Right forelimb (tissue), 1 donor: ENCODE measurements at regions not wholly inside any gene's neighbourhood (a gene's known extent, or its start where the extent isn't known, plus 50 kb on each side); places are given as distances from the start of the nearest gene placed in this dataset.
"Not testable (repeated sequence)": the region's sequence is repeated elsewhere in the genome, so short reads cannot be mapped to it uniquely, and the experiment has no call there.

ENCODE experiments used
- DNase-seq: peaks from one replicate; pipeline ENCODE4 v3.0.0-alpha.2; 2018

DNA sequence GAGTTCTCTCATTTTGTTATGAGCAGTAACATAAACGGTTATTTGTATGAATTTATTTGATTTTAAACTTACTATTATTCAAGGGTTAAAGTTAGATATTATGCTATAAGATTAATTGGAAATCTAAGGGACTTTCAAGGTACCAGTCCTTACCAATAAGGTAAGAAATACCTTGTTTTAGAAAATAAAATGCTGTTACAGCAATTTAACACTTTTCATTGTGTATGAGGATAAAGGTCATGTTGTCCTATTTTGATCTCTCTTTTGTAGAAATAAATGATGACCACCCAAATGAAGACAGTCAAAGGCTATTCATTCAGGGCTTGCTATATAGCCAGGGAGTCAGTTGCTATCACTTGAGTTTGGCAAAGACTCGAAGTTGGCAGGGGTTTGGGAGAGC lies 1185.9 kb upstream of the GOT2 start:
- no peak for DNase-seq

DNA sequence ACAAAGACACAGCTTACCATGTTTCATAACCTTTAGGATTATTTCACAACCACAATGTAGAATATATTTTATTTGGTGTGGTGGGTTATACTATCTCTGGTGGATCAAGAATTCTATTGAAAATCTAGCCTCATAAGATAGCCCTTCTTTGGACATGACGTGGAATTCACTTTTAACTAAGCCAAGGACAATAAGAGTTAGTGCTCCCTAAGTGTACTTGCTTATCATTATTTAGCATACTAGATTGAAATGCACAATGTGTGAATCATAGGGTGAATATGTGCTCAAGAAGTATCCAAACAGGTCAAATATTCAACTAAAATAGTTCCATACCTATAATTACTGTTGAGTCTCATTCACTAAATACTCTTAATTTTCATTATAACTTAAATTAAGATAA lies 1179.5 kb upstream of the GOT2 start:
- DNase-seq, result no peak

DNA sequence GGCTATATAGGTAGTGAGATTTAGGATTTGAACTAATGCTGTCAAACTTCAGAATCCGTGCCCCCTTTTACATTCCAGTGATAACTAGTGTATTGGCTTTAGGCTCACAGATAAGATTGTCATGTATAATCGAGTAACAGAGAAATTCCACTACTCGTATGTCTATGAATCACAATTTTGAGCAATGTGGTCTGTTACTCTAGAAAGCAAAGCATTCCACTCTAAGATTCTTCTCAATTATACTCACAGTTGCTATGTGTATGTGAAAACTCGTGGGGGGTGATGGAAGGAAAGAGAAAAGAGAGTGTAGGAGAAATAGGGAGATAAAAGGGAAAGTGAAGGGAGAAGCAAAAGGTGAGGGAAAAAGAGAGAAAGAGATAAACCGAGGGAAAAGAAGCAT lies 1175.1 kb upstream of the GOT2 start:
- no peak for DNase-seq

DNA sequence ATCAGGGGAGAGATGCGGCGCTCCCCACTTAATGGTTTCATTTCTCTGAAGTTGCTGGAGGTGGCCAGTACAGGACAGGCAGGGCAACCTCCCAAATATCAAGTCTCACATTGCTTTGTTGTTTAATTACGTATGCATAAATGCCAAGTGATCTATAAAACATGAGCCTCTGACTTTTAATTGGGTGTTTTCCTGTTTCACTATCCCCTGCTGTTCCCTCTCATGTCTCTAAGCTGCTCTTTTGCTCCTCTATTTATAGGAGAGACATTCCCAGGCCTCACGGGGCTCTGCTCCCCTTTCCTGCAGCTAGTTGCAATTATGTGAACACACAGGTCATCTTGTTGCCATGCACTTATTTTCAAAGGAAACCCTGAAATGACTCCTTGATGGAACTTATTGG lies 1173.5 kb upstream of the GOT2 start:
- no peak for DNase-seq

DNA sequence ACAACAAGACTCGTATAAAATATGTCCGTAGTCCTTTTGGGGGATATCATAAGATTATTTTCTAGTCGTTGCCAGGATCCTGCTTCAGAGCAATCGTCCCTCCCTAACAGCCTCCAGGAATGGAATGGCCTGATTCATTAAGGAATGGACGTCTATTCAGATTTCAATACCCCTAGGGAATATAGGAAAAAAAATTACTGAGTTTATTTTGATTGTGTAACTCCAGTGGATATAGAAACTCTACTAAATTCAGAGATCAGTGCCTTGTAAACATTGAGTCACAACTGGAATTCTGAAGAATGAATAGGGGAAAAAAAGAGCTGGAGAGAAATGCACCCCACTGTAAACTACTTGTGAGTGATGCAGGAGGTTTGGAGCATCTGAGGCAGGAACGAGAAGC lies 1171.5 kb upstream of the GOT2 start:
- no peak for DNase-seq

DNA sequence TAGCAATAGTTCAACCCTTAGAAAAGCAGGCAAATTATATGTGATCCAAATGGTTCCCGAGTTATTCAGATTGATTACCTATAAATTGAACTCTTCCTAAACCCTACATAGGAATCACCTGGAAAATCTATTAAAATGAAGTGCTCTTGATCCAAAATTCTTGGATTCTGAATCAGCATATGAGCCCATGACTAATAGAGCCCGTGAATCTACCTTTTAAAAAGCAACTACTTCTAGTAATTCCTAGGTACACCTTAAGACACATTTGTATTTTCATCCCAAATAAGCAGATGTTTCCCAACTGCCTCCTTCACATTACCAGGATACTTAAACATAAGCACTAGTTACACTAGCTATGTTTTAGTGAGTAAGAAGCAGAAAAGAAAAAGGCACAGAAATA lies 1171.0 kb upstream of the GOT2 start:
- no peak for DNase-seq

DNA sequence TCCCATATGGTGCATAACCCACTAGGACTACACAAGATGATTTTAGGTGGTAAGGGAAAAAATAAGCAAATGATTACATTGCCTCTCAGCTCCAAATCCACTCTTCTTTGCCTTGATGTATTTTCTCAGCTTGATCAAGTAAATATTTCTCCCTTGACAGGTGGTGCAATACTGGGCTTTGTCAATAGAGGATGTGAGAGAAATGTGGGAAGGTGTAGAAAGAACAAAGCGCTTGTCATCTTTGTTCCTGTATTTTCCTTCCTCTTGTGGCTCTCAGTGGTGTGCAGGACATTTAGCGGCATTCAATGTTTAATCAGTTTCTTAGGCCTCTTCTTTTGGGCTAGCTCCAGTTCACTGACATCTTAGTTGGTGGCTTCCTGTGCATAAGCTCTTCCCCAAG lies 1165.8 kb upstream of the GOT2 start:
- no peak for DNase-seq

DNA sequence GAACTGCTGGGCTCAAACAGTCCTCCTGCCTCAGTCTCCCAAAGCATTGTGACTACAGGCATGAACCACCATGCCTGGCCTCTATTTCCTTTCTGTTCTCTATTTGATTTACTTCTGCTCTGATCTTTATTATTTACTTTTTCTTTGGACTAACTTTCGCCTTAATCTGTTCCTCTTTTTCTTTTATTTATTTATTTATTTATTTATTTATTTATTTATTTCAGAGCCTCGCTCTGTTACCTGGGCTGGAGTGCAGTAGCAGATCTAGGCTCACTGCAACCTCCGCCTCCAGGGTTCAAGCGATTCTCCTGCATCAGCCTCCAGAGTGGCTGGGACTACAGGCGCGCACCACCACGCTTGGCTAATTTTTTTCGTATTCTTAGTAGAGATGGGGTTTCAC lies 1158.3 kb upstream of the GOT2 start:
- DNase-seq, result no peak

DNA sequence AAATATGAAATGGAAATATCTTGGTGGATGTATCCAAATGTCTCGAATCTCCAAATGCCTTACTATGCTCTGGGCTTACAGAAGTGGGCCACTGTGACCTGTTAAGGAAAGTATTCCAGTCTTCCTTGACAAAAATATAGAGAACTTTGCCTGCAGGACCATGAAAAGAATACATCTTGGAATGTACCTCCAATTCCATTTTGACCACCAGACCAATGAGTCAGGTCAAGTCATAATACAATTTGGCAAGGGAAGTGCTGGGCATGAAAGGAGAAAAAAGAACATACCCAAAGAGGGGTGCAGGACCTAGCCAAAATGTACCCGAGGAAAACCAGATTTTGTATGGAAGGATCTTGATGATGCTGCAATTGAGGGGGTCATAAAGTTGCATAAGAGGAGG lies 1153.7 kb upstream of the GOT2 start:
- DNase-seq, result no peak

DNA sequence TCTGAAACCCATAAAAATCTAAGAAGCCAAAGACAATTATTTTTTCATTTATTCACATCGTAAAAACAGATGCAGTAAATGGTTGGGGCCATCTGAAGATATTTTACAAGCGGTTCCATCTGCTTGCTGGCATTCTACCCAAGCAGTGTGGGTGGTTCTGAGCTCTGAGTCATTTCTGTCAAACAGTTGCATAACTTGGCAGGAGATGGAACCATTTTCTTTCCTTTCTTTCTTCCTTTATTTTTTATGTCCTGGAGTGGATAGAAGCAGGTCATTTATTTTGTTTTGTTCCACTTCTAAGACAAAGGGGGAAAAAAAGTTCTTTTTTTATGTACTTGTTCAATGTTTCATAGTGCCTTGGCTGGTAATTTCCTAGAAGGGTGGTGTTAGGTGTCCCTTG lies 1151.9 kb upstream of the GOT2 start:
- DNase-seq, result peak; percentile 82

DNA sequence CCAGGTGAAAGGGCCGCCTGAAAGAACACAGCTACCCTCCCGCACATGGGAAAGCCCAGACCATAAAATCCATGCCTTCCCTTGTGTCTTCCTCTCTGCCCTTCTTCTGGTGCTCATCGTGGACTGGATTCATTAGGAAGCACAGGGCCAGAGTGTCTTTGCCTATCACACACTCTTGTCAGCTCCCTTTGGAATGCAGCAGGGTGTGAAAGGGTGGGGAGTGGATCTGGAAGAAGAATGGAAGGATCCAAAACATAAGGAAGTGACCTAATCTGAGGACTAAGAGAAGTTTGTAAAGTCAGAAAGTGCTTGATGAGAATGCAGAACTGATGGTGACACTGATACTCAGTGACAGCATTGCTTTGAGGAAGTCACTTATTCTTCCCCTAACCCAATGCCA lies 1147.3 kb upstream of the GOT2 start:
- DNase-seq, result no peak

DNA sequence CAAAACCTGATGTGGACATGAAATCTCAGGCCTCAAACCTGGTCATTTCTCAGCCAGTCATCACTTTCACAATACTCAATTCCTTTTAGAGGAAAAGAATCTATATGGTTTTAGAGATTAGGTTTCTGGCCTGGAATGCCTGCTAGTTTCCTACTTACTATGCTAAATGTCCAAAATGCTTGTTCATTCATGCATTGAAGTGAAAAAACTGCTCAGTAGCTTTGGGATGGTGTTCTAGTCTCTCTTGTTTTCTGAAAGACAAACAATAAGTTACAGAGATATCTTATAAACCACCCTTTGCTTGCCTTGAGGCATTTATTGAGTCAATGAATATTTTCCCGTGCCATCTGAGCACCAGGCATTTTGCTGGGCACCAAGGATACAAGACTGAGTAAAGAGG lies 1146.5 kb upstream of the GOT2 start:
- no peak for DNase-seq

DNA sequence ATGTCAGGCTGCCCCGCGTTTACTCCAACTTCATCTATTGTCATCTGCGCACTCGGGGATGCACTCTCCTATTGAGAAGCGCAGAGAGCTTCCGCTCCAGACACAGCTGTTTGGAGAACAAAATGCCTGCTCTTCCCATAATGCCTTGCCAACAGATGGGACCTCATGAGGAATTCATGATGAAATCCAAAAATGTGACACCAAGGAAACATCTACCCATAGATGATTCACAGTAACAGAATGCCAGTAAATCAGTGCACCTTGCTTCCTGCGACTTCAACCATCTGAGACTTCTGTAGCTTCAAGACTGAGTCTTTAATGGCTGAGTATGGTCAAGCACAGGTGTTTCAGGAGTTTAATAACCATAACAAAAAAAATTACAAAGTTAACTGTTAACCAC lies 1144.9 kb upstream of the GOT2 start:
- no peak for DNase-seq

DNA sequence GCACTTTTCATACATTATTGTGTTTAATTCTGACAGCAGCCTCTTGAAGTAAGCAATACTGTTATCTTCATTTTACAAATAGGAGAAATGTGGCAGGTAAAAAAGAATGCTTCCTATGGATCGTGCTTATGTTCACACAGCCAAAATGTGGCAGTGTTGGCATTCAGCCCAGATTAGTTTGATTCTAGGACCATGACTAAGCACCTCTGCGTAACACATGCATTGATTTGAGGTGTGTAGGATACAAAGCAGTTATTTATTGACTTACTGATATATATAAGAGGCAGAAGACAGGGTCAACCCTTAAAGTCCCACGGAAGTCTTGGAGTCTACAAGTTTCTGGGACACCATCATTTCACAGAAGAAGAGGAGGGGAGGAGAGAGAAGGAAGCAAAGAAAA lies 1144.4 kb upstream of the GOT2 start:
- DNase-seq, result no peak

DNA sequence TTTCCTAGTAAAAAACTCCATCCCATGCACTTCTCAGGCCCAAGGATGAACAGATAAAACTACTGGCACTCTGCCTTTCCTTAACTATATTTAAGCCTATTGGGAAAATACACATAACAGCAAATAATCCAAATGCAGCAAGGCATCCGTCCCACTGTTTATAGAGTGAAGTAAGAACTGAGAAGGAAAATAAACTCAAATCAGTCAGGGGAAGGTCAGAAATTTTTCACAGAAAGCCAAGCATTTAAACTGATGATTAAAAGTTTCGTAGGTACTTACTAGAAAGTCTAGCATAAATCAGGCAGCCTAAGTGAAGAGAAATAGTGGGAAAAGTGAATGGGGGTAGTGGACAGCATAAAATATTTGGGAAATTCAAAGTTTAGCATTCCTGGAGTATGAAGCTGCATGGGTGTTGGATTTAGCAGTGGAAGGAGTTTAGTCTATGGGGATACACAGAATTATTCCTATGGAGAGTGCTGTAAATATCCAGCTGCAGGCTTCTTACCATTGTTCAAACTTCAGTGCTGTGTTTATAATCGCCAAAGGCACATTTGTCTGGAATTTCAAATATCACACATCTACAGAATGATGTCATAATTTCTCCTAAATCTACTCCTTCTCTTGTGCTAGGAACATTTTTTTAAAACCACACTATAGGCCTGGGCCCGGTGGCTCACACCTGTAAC lies 1131.0 kb upstream of the GOT2 start:
- DNase-seq, result no peak

DNA sequence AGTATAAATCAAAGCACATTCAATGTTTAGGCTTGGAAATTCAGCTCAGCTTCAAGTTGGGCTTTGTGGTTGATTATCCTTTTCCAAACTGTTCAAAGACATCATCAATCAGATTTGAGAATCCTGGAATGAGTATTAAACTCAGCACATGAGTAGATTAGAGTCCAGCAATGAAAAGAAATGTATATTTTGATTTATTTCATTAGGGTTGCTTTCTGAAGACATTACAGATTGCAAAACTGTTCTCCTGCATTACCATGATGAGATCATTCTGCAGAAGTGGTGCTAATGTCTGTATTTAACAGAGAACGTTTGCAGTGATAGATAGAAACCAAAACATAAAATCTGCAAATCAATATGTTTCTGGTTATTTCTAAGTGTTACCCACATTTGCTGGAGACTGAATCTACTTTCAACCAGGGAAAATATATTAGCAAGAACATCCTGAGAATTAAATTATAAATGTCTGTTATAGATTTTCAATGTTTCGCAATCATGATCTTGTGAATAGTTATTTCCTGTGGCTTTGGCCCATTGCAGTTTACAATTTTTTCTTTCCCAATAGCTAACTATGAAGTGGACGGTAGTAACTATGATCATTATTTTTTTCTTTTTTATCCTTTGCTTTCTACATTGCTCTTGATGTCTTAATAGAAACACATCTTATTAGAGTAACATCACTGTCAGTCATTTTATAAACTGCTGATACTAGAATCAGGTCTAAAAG lies 1125.7 kb upstream of the GOT2 start:
- no peak for DNase-seq

DNA sequence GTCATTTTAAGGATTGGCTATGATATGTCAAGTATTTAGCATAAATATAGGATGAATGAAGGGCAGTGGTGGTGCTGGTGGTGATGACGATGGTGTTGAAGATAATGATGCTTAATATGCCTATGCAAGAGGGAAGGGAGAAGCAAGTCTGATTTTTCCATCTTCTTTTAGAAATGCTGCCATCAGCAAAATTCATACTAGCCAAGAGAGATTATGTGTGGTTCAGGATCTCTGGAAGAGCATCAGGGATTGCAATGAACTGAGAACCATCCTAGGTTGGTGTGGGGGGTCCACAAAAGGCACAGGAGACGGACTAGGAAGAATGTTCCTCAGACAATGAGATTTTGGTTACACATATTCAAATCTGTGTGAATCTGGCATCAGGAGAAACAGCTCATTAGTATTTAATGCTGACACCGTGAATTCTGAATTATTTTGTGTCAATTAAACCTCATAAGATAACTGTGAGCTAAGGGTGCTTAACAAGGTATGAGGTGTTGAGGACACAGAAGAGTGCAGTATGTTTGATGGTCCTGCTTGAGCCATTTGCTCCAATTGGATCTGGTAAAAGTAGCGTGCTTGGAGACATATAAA lies 1120.8 kb upstream of the GOT2 start:
- no peak for DNase-seq

DNA sequence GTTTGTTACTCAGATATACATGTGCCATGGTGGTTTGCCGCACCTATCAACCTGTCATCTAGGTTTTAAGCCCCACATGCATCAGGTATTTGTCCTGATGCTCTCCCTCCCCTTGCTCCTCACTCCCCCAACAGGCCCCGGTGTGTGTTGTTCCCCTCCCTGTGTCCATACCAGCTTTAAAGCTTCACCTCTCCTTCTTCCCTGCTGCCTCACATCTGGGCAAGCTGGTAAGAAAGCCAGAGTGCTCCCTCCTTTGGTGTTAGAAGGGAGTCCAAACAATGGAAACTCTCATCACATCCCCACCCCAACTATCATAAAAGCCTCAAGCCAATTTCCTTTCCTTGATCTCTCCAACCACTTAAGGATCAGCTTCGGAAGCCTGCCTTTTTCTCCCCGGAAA lies 1115.6 kb upstream of the GOT2 start:
- DNase-seq, result no peak

DNA sequence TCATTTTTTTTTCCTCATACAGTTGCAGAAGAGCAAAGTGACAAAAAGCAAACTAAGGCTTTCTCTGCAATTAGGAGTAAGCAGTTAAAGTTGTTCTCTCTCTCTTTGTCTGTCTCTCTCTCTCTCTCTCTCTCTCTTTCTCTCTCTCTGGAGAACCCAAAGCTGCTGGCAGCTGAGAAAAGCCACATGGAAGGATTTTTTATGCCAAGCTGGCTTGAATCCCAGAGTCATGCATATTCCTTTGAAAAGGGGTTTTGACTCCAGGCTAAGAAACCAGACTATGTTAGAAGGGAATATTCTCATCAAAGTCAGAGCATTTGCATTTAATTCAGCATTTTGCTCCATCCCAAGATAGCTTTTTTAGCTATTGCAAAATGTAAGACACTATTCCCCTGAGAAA lies 1114.2 kb upstream of the GOT2 start:
- DNase-seq, result peak; percentile 53

DNA sequence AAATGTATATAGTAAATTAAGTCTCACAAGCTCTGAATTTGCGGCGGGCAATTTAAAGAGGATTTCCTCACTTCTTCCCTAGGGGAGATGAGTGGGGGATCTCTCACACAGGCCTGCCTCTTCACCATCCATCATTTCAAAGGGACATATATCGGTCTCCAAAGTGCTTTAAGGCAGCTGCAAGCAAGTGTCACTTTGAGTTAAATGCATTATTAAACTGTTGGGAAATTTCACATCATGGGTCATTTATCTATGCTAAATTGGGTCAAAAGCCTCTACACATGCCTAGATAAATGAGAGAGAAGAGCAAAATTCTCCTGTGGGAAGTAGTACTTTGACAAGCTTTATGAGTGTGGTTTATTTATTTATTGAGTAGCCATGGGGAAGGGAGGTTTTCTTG lies 1106.1 kb upstream of the GOT2 start:
- DNase-seq, result no peak

DNA sequence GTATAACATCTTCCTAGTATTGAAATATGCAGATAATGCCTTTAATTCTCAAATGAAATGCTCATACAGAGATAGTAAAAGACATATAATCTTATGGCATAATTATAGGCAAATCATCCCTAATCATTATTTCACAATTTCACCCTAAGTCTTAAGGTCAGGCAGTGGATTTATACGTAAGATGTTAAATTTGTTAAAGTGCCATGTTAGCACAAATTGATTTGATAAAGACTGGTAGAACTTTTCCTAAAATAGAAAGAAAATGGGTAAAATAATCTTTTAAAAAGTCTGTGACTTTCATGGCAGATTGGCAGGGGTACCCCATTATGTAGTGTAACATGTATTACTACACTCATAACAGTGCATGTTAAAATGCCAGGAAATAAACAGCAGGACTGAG lies 1092.7 kb upstream of the GOT2 start:
- no peak for DNase-seq

DNA sequence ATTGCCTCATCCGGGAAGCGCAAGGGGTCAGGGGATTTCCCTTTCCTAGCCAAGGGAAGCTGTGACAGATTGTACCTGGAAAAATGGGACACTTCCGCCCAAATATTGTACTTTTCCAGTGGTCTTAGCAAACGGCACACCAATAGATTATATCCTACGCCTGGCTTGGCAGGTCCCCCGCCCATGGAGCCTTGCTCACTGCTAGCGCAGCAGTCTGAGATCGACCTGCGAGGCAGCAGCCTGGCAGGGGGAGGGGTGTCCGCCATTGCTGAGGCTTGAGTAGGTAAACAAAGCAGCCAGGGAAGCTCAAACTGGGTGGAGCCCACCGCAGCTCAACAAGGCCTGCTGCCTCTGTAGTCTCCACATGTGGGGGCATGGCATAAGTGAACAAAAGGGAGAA lies 1075.4 kb upstream of the GOT2 start:
- DNase-seq, result not testable (repeated sequence)

DNA sequence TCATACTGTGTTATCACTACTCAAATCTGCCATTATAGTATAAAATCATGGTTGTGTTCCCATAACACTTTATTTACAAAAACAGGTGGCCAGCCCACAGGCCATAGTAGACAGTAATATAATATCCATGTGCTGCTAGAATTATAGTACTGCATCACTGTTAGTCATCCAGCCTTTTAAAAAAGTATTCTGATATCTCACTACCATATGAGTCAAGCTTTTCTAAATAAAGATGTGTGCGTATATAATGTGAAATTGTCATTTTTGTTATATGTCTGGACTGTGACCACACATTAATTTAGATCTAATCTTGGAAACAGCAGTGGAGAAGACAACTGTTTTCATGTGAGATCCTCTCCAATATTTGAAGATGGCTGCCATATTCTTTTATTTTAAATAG lies 1049.1 kb upstream of the GOT2 start:
- DNase-seq, result no peak

DNA sequence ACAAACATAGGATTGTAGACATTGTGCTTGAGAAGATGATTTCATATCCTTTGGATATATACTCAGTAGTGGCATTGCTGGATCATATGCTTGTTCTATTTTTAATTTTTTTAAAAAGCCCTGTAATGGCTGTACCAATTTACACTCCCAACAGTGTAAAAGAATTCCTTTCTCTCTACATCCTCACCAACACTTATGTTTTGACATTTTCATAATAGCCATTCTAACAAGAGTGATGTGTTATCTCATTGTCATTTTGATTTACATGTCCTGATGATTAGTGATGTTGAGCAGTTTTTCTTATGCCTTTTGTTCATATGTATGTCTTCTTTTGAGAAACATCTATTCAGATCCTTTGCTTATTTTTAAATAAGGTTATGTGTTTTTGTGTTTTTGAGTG lies 1039.2 kb upstream of the GOT2 start:
- no peak for DNase-seq

DNA sequence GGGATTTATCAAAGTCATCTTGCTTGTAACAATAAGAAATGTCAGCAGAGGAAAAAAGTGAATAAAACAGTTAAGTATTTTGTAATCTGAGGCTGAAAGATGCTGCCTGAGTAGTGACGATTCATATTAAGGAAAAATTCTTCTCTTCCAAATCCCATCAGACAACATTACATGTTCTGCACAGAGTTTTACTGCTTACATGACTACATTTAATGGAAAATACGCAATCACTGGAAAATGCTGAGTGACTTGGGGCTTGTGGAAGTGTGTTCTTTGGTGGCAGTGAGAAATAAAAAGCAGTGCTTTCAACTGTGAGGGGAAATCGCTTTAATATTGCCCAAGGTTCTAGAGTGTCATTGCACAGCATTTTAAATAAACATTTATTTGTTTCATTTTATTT lies 1025.2 kb upstream of the GOT2 start:
- no peak for DNase-seq
